ENCODE measurements at regions not wholly inside any gene's neighbourhood (a gene's known extent, or its start where the extent isn't known, plus 50 kb on each side); places are given as distances from the start of the nearest gene placed in this dataset.

GRCh38 chr10:108515821-108516220 lies 1351.3 kb upstream of the SORCS1 start:
- no peak overlapping the region for H3K4me3 ChIP-seq (ENCODE audit: low read depth, low read length)
- no peak for TF ChIP-seq CTCF (IDR thresholded peaks at IDR 0.05; ENCODE audit: insufficient read depth, low read depth, low read length)
- no peak for DNase-seq (ENCODE audit: low read depth)

GRCh38 chr10:108500396-108500795 lies 1335.9 kb upstream of the SORCS1 start:
- DNase-seq (ENCODE audit: low read depth): no peak
- H3K4me3 ChIP-seq (ENCODE audit: low read depth, low read length): no peak overlapping the region
- TF ChIP-seq CTCF (IDR thresholded peaks at IDR 0.05; ENCODE audit: insufficient read depth, low read depth, low read length): no peak

DNA sequence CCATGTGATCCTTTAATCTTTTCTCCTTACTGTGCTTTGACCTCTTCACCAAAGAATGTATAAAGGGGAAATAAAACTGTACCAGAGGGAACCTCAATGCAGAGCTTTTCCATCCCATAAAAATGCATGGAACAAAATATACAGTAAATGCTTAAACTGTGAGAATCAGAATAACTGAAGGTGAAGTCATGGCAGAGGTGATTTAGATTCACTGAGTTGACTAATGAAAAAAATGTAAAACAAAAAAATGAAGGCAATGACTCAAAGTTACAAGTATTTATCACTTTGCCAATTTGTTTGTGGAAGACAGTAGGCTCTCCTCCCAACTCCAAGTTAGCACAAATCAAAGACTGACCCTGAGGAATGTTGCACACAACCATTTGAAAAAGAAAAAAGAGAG lies 1331.6 kb upstream of the SORCS1 start:
- no peak for TF ChIP-seq CTCF (IDR thresholded peaks at IDR 0.05; ENCODE audit: insufficient read depth, low read depth, low read length)
- H3K4me3 ChIP-seq (ENCODE audit: low read depth, low read length): no peak overlapping the region
- DNase-seq (ENCODE audit: low read depth): no peak

DNA sequence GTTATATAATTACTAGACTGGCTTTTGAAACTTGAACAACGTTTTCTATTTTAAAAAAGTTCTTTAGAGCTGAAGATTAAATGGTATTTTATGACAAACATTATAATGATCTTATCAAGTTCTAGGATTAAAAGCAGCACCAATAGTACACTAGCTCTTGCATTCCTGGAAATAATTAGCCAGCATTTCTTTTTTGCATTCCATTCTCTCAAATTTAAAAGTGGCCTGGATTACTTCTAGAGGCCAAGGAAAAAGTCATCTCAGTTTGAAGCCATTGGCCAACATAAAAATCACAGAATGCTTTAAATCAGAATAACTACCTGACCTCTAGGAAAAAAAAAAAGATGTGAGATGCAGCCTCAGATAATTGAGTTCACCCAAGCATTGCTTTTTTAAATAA lies 1326.4 kb upstream of the SORCS1 start:
- TF ChIP-seq CTCF (IDR thresholded peaks at IDR 0.05; ENCODE audit: insufficient read depth, low read depth, low read length): no peak
- no peak for DNase-seq (ENCODE audit: low read depth)
- H3K4me3 ChIP-seq (ENCODE audit: low read depth, low read length): no peak overlapping the region

DNA sequence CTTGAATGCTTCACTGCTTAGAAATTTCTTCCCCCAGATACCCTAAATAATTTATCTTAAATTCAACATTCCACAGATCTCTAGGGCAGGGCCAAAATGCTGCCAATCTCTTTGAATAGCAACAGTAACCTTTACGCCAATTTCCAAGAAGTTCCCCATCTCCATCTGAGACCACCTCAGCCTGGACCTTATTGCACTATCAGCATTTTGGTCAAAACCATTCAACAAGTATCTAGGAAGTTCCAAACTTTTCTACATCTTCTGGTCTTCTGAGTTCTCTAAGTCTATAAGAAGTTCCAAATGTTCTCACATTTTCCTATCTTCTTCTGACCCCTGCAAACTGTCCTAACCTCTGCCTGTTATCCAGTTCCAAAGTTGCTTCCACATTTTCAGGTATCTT lies 1306.9 kb upstream of the SORCS1 start:
- no peak overlapping the region for H3K4me3 ChIP-seq (ENCODE audit: low read depth, low read length)
- TF ChIP-seq CTCF (IDR thresholded peaks at IDR 0.05; ENCODE audit: insufficient read depth, low read depth, low read length): no peak
- DNase-seq (ENCODE audit: low read depth): no peak

DNA sequence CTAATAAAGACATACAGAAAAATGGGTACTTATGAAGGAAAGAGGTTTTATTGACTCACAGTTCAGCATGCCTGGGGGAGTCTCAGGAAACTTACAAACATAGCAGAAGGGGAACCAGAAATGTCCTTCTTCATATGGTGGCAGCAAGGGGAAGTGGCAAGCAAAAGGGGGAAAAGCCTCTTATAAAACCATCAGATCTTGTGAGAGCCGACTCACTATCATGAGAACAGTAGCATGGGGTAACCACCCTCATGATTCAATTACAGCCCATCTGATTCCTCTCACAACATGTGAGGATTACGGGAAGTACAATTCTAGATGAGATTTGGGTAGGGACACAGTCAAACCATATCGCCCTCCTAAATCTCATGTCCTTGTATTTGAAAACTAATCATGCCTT lies 1305.4 kb upstream of the SORCS1 start:
- TF ChIP-seq CTCF (IDR thresholded peaks at IDR 0.05; ENCODE audit: insufficient read depth, low read depth, low read length): no peak
- no peak overlapping the region for H3K4me3 ChIP-seq (ENCODE audit: low read depth, low read length)
- DNase-seq (ENCODE audit: low read depth): no peak

DNA sequence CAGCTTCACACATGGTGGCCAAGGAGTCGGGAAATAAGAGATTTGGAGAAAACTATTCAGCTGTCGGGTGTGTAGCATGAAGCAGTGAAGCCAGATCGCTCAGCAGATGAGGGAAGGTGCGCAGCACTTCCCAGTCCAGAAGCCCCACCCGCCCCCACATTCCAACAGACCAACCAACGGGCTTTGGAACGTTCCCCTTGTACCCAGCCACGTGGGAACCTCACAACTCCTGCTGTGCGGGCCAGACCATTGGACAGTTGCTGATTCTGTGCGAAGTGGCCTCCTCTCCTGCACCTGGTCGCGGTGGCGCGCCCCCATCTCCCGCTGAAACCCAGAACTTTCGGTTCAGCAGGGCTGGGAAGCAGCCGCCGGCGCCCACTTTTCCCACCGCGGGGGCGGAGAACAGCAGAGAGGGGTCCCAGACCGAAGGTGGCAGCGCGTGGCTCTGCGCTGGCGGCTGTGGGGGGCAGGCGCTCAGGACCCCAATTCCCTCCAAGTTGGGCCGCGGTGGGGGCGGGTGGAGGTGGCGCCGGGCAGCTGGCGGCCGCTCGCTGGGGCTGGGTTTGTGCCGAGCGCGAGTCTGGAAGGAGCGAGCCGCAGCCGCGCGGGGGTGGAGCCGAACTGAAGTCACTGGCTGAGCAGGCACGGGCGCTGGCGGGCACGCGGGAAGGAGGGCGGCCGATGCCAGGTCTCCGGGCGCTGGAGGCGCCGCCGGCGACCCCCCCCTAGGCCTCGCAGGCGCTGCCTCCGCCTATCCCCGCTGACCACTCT lies 1301.5 kb upstream of the SORCS1 start:
- DNase-seq (ENCODE audit: low read depth): peak; percentile 15
- TF ChIP-seq CTCF (IDR thresholded peaks at IDR 0.05; ENCODE audit: insufficient read depth, low read depth, low read length): no peak
- peak overlapping the region; percentile 60 for H3K4me3 ChIP-seq (ENCODE audit: low read depth, low read length)

Measured in fibroblast of villous mesenchyme (primary cell).